ENCODE measurements at regions not wholly inside any gene's neighbourhood (a gene's known extent, or its start where the extent isn't known, plus 50 kb on each side); places are given as distances from the start of the nearest gene placed in this dataset.

- H4K20me1 ChIP-seq (replicated peaks; ENCODE audit: control insufficient read depth, insufficient read depth, low read length), result no peaks in the 10 kb centered on the region
- H3K36me3 ChIP-seq (ENCODE audit: control insufficient read depth, insufficient read depth, low read length), result no peaks in the 10 kb centered on the region
- peaks cover 19 to 54% of the 10 kb centered on the region in 2 experiments for H3K4me1 ChIP-seq (replicated peaks in 1 of 2; ENCODE audit: control insufficient read depth in 2 of 2, insufficient read depth in 2 of 2, low read length in 2 of 2)
- BruUV-seq (replicated peaks), result no TSS peak
- no peak for ATAC-seq
- no peak overlapping the region for H3K9ac ChIP-seq (ENCODE audit: insufficient read depth in 1 of 2, low read depth in 2 of 2, low read length in 2 of 2)
- no peaks in the 10 kb centered on the region for H3K9me1 ChIP-seq (ENCODE audit: control insufficient read depth, insufficient read depth, low read length)
- no peak for FAIRE-seq
- no peaks in the 10 kb centered on the region for H3K9me3 ChIP-seq (replicated peaks; ENCODE audit: control insufficient read depth, insufficient read depth, low read depth, low read length)
- H3K4me2 ChIP-seq (ENCODE audit: insufficient read depth, low read length), result no peak overlapping the region
- 83% methylated on average over 1 of the region's 1 CpG for WGBS (ENCODE audit: insufficient coverage, low coverage, missing lambda C conversion rate)
- in situ Hi-C loops (cut with MboI) (no loop called here), intact Hi-C loops (cut with micrococcal nuclease) (no loop called here)
- H3K27ac ChIP-seq (ENCODE audit: extremely low read depth, low read depth, low read length), result peak overlapping the region; percentile 38; the same call in 1 of the 3 replicates
- no peaks in the 10 kb centered on the region for H3K27me3 ChIP-seq (ENCODE audit: control insufficient read depth in 2 of 2, insufficient read depth in 2 of 2, low read length in 2 of 2)
- CTCF ChIA-PET (ENCODE audit: low intra/inter-chr PET ratio), result no interaction called here
- peak overlapping the region; percentile 98 for H2AFZ ChIP-seq (ENCODE audit: low read depth, low read length)
- H3K79me2 ChIP-seq (ENCODE audit: control insufficient read depth, insufficient read depth, low read length), result no peaks in the 10 kb centered on the region
- TF ChIP-seq SMAD2 (IDR thresholded peaks at IDR 0.05; ENCODE audit: low read depth, low read length) (no peak), PKNOX1 (IDR thresholded peaks at IDR 0.05) (peak; percentile 30), SPI1 (IDR thresholded peaks at IDR 0.05; ENCODE audit: borderline replicate concordance, low read depth, low read length) (peak; percentile 49; the same call in 1 of the 2 replicates)
- POLR2A ChIA-PET, result interaction anchor here (2.5 to 3.1 kb wide), 2 partner anchors 14 to 21 kb away, joined by 7 to 10 read pairs; no protein-coding TSS in a partner anchor
- H3K4me3 ChIP-seq, result no peak overlapping the region
- DNase-seq (ENCODE audit: extremely low read depth in 1 of 4, low spot score in 3 of 4), result no peak
Observed at GRCh38 chr5:68435611-68436010, 220.1 kb downstream of the PIK3R1 start.

- no peaks in the 10 kb centered on the region for H3K36me3 ChIP-seq (ENCODE audit: control insufficient read depth, insufficient read depth, low read length)
- intact Hi-C loops (cut with micrococcal nuclease), result no loop called here
- 40% methylated on average over 3 of the region's 3 CpGs for WGBS (ENCODE audit: insufficient coverage, low coverage, missing lambda C conversion rate)
- ChIA-PET CTCF (ENCODE audit: low intra/inter-chr PET ratio) (no interaction called here), POLR2A (interaction anchor here (0.6 to 3.1 kb wide), 5 partner anchors 9 to 48 kb away, joined by 3 to 10 read pairs (median 3); no protein-coding TSS in a partner anchor)
- ATAC-seq, result no peak
- TF ChIP-seq HOMEZ (CRISPR knock-in tag; IDR thresholded peaks at IDR 0.05), result no peak
- 0 out of 2 replicates have a peak, but pooled peaks have one; percentile 31 for TF ChIP-seq ZNF644 (tag; IDR thresholded peaks at IDR 0.05; ENCODE audit: low read depth)
- no peak overlapping the region for H3K4me3 ChIP-seq
- FAIRE-seq, result no peak
- peaks cover 19 to 50% of the 10 kb centered on the region in 2 experiments for H3K4me1 ChIP-seq (replicated peaks in 1 of 2; ENCODE audit: control insufficient read depth in 2 of 2, insufficient read depth in 2 of 2, low read length in 2 of 2)
- BruUV-seq (replicated peaks), result no TSS peak
- peak overlapping the region; percentile 53 for H2AFZ ChIP-seq (ENCODE audit: low read depth, low read length)
- H3K79me2 ChIP-seq (ENCODE audit: control insufficient read depth, insufficient read depth, low read length), result no peaks in the 10 kb centered on the region
- no peak for DNase-seq (ENCODE audit: extremely low read depth in 1 of 4, low spot score in 3 of 4)
- no peaks in the 10 kb centered on the region for H3K27me3 ChIP-seq (ENCODE audit: control insufficient read depth in 2 of 2, insufficient read depth in 2 of 2, low read length in 2 of 2)
- no peaks in the 10 kb centered on the region for H3K9me3 ChIP-seq (replicated peaks; ENCODE audit: control insufficient read depth, insufficient read depth, low read depth, low read length)
- no peaks in the 10 kb centered on the region for H3K9me1 ChIP-seq (ENCODE audit: control insufficient read depth, insufficient read depth, low read length)
- no peak overlapping the region for H3K27ac ChIP-seq (ENCODE audit: extremely low read depth, low read depth, low read length)
- H3K4me2 ChIP-seq (ENCODE audit: insufficient read depth, low read length), result no peak overlapping the region
- H3K9ac ChIP-seq (ENCODE audit: insufficient read depth in 1 of 2, low read depth in 2 of 2, low read length in 2 of 2), result no peak overlapping the region
- no peaks in the 10 kb centered on the region for H4K20me1 ChIP-seq (replicated peaks; ENCODE audit: control insufficient read depth, insufficient read depth, low read length)
- in situ Hi-C loops (cut with MboI), result no loop called here
Observed at GRCh38 chr5:68436686-68437520, 221.3 kb downstream of the PIK3R1 start.

Data from K562 (cell line).